ENCODE measurements at regions not wholly inside any gene's neighbourhood (a gene's known extent, or its start where the extent isn't known, plus 50 kb on each side); places are given as distances from the start of the nearest gene placed in this dataset.
"Not testable (repeated sequence)": the region's sequence is repeated elsewhere in the genome, so short reads cannot be mapped to it uniquely, and the experiment has no call there.

GRCh38 chr13:64723724-64724123 lies 2506.4 kb downstream of the PCDH9 start:
- no peak for DNase-seq

- DNase-seq, result no peak
Measured at GRCh38 chr13:64718116-64718515, 2512.0 kb downstream of the PCDH9 start.

GRCh38 chr13:64716936-64717335 lies 2513.2 kb downstream of the PCDH9 start:
- no peak for DNase-seq

GRCh38 chr13:64709079-64709478 lies 2521.1 kb downstream of the PCDH9 start:
- no peak for DNase-seq

- no peak for DNase-seq
Measured at GRCh38 chr13:64704121-64704649, 2526.0 kb downstream of the PCDH9 start.

- no peak for DNase-seq
Measured at GRCh38 chr13:64697226-64697625, 2532.9 kb downstream of the PCDH9 start.

GRCh38 chr13:64688893-64689677 lies 2541.1 kb downstream of the PCDH9 start:
- DNase-seq, result no peak

- DNase-seq, result not testable (repeated sequence)
Measured at GRCh38 chr13:64686536-64686935, 2543.6 kb downstream of the PCDH9 start.

- DNase-seq, result no peak
Measured at GRCh38 chr13:64684685-64685431, 2545.3 kb downstream of the PCDH9 start.

GRCh38 chr13:64684108-64684507 lies 2546.0 kb downstream of the PCDH9 start:
- no peak for DNase-seq

GRCh38 chr13:64680739-64681138 lies 2549.4 kb downstream of the PCDH9 start:
- DNase-seq, result no peak

GRCh38 chr13:64675255-64675892 lies 2554.8 kb downstream of the PCDH9 start:
- no peak for DNase-seq

GRCh38 chr13:64674126-64674525 lies 2556.0 kb downstream of the PCDH9 start:
- no peak for DNase-seq

GRCh38 chr13:64672751-64673150 lies 2557.4 kb downstream of the PCDH9 start:
- DNase-seq, result no peak

- DNase-seq, result no peak
Measured at GRCh38 chr13:64662887-64663593, 2567.1 kb downstream of the PCDH9 start.

GRCh38 chr13:64648293-64648692 lies 2581.8 kb downstream of the PCDH9 start:
- no peak for DNase-seq

- no peak for DNase-seq
Measured at GRCh38 chr13:64643066-64643465, 2587.1 kb downstream of the PCDH9 start.

- DNase-seq, result no peak
Measured at GRCh38 chr13:64640002-64640401, 2590.1 kb downstream of the PCDH9 start.

- DNase-seq, result no peak
Measured at GRCh38 chr13:64639206-64639605, 2590.9 kb downstream of the PCDH9 start.

- no peak for DNase-seq
Measured at GRCh38 chr13:64633948-64634347, 2596.2 kb downstream of the PCDH9 start.

- DNase-seq, result no peak
Measured at GRCh38 chr13:64627654-64628053, 2602.5 kb downstream of the PCDH9 start.

- DNase-seq, result no peak
Measured at GRCh38 chr13:64626105-64626504, 2604.0 kb downstream of the PCDH9 start.

GRCh38 chr13:64617231-64617630 lies 2612.9 kb downstream of the PCDH9 start:
- DNase-seq, result no peak

All from NCI-H1694 (cell line).